GM23338 (cell line): ENCODE measurements at regions not wholly inside any gene's neighbourhood (a gene's known extent, or its start where the extent isn't known, plus 50 kb on each side); places are given as distances from the start of the nearest gene placed in this dataset.

Experiments used
- ATAC-seq: fragments of 200-7000 bp; cut with Tn5 transposase; 3 replicates; pipeline ENCODE4 v1.9.1; 2020
- DNase-seq: peaks from one replicate; pipeline ENCODE4 v3.0.0-alpha.2; 2015; ENCODE audit warnings: low spot score
- H2AFZ ChIP-seq: fragments of 200-600 bp; sonication (generic); 2 replicates; pipeline ENCODE4 v1.8.0; 2016; ENCODE audit warnings: antibody characterized with exemption, mild to moderate bottlenecking, moderate library complexity
- H3F3A ChIP-seq: fragments of 200-600 bp; sonication (generic); replicated peaks from 2 replicates; pipeline ENCODE4 v1.8.0; 2017; ENCODE audit warnings: antibody characterized with exemption, mixed run types, low read depth
- H3K27ac ChIP-seq: fragments of 200-600 bp; sonication (generic); 2 replicates; pipeline ENCODE4 v1.6.1; 2016; ENCODE audit warnings: low read depth
- H3K27me3 ChIP-seq: fragments of 200-600 bp; sonication (generic); 2 replicates; pipeline ENCODE4 v1.8.0; 2016; ENCODE audit warnings: mild to moderate bottlenecking, mixed run types, moderate library complexity; ENCODE audit not compliant: insufficient read depth
- H3K36me3 ChIP-seq: fragments of 200-600 bp; sonication (generic); 2 replicates; pipeline ENCODE4 v1.8.0; 2016; ENCODE audit warnings: mild to moderate bottlenecking; ENCODE audit not compliant: insufficient read depth
- H3K4me1 ChIP-seq: fragments of 200-600 bp; sonication (generic); 2 replicates; pipeline ENCODE4 v1.8.0; 2016; ENCODE audit warnings: mild to moderate bottlenecking, moderate library complexity; ENCODE audit not compliant: insufficient read depth
- H3K4me2 ChIP-seq: fragments of 200-600 bp; sonication (generic); 2 replicates; pipeline ENCODE4 v1.7.1; 2017; ENCODE audit warnings: mixed run types
- H3K4me3 ChIP-seq: fragments of 200-600 bp; sonication (generic); 2 replicates; pipeline ENCODE4 v1.6.1; 2016; ENCODE audit warnings: mixed run types
- H3K79me2 ChIP-seq: fragments of 200-600 bp; sonication (generic); replicated peaks from 2 replicates; pipeline ENCODE4 v1.8.0; 2017; ENCODE audit warnings: mild to moderate bottlenecking; ENCODE audit not compliant: insufficient read depth
- H3K9me2 ChIP-seq: fragments of 200-600 bp; sonication (generic); 2 replicates; pipeline ENCODE4 v1.8.0; 2017; ENCODE audit not compliant: insufficient read depth
- H4K20me1 ChIP-seq: fragments of 200-600 bp; sonication (generic); replicated peaks from 2 replicates; pipeline ENCODE4 v1.8.0; 2017; ENCODE audit warnings: mild to moderate bottlenecking; ENCODE audit not compliant: insufficient read depth
- H3K27ac Mint-ChIP-seq: 2 replicates; pipeline ENCODE4 v1.8.0; 2020; ENCODE audit warnings: inconsistent platforms, mild to moderate bottlenecking, moderate library complexity, mixed read lengths
- H3K27me3 Mint-ChIP-seq: 3 replicates; pipeline ENCODE4 v1.8.0; 2022; ENCODE audit warnings: low read depth, mild to moderate bottlenecking, moderate library complexity, mixed read lengths, inconsistent platforms; ENCODE audit not compliant: insufficient read depth, poor library complexity
- H3K36me3 Mint-ChIP-seq: 3 replicates; pipeline ENCODE4 v1.8.0; 2021; ENCODE audit warnings: low read depth, mild to moderate bottlenecking, inconsistent platforms, moderate library complexity, mixed read lengths
- H3K4me1 Mint-ChIP-seq: 3 replicates; pipeline ENCODE4 v1.8.0; 2020; ENCODE audit warnings: mild to moderate bottlenecking, inconsistent platforms, mixed read lengths
- H3K4me3 Mint-ChIP-seq: 3 replicates; pipeline ENCODE4 v1.8.0; 2021; ENCODE audit warnings: moderate library complexity, mild to moderate bottlenecking, inconsistent platforms, mixed read lengths
- H3K9me3 Mint-ChIP-seq: 3 replicates; pipeline ENCODE4 v1.8.0; 2020; ENCODE audit warnings: moderate library complexity, mild to moderate bottlenecking, inconsistent platforms, mixed read lengths
- ETS1 ChIP-seq: IDR thresholded peaks from 2 replicates; pipeline ENCODE4 v1.6.1; 2016; ENCODE audit warnings: antibody characterized with exemption
- EZH2phosphoT487 ChIP-seq: fragments of 200-600 bp; sonication (generic); IDR thresholded peaks from one replicate; pipeline ENCODE4 v1.8.1; 2018; ENCODE audit warnings: antibody characterized with exemption; ENCODE audit not compliant: unreplicated experiment
- JUNB ChIP-seq: IDR thresholded peaks from one replicate; pipeline ENCODE4 v1.6.1; 2016; ENCODE audit warnings: antibody characterized with exemption; ENCODE audit not compliant: unreplicated experiment
- REST ChIP-seq: IDR thresholded peaks from one replicate; pipeline ENCODE4 v1.6.1; 2018; ENCODE audit warnings: antibody characterized with exemption; ENCODE audit not compliant: unreplicated experiment
- TF ChIP-seq, protein P1 (sequence below), 2 experiments: fragments of 200-600 bp in 1 of 2; sonication (generic) in 1 of 2; conservative IDR thresholded peaks; 2 replicates each; pipeline versions ENCODE4 v1.5.1 to v1.6.1; 2016 to 2017; ENCODE audit warnings: antibody characterized with exemption in 2 of 2, low read depth in 2 of 2, mild to moderate bottlenecking in 2 of 2, moderate library complexity in 1 of 2
- TF ChIP-seq, protein P2 (sequence below): fragments of 250-450 bp; sonication (Bioruptor Pico); IDR thresholded peaks from 2 replicates; pipeline ENCODE4 v1.5.0; 2020; ENCODE audit warnings: mild to moderate bottlenecking, moderate library complexity

- Mint-ChIP-seq H3K36me3 (no peaks in the 10 kb centered on the region), H3K4me3 (peak overlapping the region; percentile 78), H3K9me3 (peaks cover 3% of the 10 kb centered on the region), H3K27me3 (peaks cover 10% of the 10 kb centered on the region), H3K27ac (no peak overlapping the region), H3K4me1 (peaks cover 12% of the 10 kb centered on the region; the same call in 2 of the 3 replicates)
- Histone ChIP-seq H3K4me3 (peak overlapping the region; percentile 53), H4K20me1 (no peaks in the 10 kb centered on the region), H3K4me2 (peak overlapping the region; percentile 78), H3K36me3 (no peaks in the 10 kb centered on the region), H2AFZ (peak overlapping the region; percentile 88; the same call in 1 of the 2 replicates), H3K4me1 (no peaks in the 10 kb centered on the region), H3K9me2 (no peaks in the 10 kb centered on the region), H3F3A (no peaks in the 10 kb centered on the region), H3K27ac (no peak overlapping the region), H3K79me2 (no peaks in the 10 kb centered on the region), H3K27me3 (peaks cover 25% of the 10 kb centered on the region)
- DNase-seq (peak; percentile 72), ATAC-seq (peak; percentile 98)
- TF ChIP-seq, protein P1, sequence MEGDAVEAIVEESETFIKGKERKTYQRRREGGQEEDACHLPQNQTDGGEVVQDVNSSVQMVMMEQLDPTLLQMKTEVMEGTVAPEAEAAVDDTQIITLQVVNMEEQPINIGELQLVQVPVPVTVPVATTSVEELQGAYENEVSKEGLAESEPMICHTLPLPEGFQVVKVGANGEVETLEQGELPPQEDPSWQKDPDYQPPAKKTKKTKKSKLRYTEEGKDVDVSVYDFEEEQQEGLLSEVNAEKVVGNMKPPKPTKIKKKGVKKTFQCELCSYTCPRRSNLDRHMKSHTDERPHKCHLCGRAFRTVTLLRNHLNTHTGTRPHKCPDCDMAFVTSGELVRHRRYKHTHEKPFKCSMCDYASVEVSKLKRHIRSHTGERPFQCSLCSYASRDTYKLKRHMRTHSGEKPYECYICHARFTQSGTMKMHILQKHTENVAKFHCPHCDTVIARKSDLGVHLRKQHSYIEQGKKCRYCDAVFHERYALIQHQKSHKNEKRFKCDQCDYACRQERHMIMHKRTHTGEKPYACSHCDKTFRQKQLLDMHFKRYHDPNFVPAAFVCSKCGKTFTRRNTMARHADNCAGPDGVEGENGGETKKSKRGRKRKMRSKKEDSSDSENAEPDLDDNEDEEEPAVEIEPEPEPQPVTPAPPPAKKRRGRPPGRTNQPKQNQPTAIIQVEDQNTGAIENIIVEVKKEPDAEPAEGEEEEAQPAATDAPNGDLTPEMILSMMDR (conservative IDR thresholded peaks at IDR 0.05; ENCODE audit: low read depth in 2 of 2), result peak; percentile 33 to 43
- TF ChIP-seq EZH2phosphoT487 (no peak), JUNB (no peak)
Measured at GRCh38 chr9:89234205-89235067, 55.8 kb upstream of the SHC3 start.

DNA sequence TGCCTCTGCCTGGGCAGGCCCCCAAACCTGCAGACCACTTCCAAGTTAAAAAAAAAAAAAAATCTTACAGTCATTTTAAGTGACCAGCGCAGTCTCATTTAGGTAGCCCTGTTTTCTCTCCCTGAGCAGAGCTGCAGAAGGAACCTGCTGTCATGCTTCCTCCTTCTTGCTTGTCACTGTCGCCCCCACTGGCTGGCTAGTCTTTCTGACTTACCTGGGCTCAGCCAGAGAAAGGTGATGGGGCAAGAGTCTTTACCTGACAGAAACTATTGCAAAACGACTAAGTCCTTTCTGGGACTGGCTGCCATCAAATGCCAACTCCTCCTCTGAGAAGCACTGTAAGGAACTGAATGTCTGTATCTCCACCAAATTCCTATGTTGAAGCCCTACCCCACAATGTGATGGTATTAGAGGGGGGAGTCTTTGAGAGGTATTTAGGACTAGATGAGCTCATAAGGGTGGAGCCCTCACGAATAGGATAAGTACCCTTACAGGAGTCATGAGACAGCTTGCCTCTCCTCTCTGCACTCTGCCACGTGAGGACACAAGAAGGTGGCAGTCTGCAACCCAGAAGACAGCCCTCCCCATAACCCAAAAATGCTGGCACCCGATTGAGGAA is 58.4 kb upstream of the SHC3 start:
- Mint-ChIP-seq H3K9me3 (no peaks in the 10 kb centered on the region), H3K36me3 (no peaks in the 10 kb centered on the region), H3K4me3 (no peak overlapping the region), H3K27me3 (peaks cover 8% of the 10 kb centered on the region), H3K27ac (no peak overlapping the region), H3K4me1 (peaks cover 12% of the 10 kb centered on the region; the same call in 2 of the 3 replicates)
- no peak overlapping the region for H3K4me3 ChIP-seq
- no peak overlapping the region for H3K4me2 ChIP-seq
- ATAC-seq, result peak; percentile 59
- H3K79me2 ChIP-seq, result no peaks in the 10 kb centered on the region
- H3K36me3 ChIP-seq, result no peaks in the 10 kb centered on the region
- peak; percentile 68 for DNase-seq
- no peak overlapping the region for H3K27ac ChIP-seq
- no peaks in the 10 kb centered on the region for H3K9me2 ChIP-seq
- no peaks in the 10 kb centered on the region for H3F3A ChIP-seq
- H3K27me3 ChIP-seq, result peaks cover 25% of the 10 kb centered on the region
- H4K20me1 ChIP-seq, result no peaks in the 10 kb centered on the region
- no peak overlapping the region for H2AFZ ChIP-seq
- H3K4me1 ChIP-seq, result no peaks in the 10 kb centered on the region
- TF ChIP-seq ETS1 (no peak), REST (no peak)
- TF ChIP-seq, protein P2, sequence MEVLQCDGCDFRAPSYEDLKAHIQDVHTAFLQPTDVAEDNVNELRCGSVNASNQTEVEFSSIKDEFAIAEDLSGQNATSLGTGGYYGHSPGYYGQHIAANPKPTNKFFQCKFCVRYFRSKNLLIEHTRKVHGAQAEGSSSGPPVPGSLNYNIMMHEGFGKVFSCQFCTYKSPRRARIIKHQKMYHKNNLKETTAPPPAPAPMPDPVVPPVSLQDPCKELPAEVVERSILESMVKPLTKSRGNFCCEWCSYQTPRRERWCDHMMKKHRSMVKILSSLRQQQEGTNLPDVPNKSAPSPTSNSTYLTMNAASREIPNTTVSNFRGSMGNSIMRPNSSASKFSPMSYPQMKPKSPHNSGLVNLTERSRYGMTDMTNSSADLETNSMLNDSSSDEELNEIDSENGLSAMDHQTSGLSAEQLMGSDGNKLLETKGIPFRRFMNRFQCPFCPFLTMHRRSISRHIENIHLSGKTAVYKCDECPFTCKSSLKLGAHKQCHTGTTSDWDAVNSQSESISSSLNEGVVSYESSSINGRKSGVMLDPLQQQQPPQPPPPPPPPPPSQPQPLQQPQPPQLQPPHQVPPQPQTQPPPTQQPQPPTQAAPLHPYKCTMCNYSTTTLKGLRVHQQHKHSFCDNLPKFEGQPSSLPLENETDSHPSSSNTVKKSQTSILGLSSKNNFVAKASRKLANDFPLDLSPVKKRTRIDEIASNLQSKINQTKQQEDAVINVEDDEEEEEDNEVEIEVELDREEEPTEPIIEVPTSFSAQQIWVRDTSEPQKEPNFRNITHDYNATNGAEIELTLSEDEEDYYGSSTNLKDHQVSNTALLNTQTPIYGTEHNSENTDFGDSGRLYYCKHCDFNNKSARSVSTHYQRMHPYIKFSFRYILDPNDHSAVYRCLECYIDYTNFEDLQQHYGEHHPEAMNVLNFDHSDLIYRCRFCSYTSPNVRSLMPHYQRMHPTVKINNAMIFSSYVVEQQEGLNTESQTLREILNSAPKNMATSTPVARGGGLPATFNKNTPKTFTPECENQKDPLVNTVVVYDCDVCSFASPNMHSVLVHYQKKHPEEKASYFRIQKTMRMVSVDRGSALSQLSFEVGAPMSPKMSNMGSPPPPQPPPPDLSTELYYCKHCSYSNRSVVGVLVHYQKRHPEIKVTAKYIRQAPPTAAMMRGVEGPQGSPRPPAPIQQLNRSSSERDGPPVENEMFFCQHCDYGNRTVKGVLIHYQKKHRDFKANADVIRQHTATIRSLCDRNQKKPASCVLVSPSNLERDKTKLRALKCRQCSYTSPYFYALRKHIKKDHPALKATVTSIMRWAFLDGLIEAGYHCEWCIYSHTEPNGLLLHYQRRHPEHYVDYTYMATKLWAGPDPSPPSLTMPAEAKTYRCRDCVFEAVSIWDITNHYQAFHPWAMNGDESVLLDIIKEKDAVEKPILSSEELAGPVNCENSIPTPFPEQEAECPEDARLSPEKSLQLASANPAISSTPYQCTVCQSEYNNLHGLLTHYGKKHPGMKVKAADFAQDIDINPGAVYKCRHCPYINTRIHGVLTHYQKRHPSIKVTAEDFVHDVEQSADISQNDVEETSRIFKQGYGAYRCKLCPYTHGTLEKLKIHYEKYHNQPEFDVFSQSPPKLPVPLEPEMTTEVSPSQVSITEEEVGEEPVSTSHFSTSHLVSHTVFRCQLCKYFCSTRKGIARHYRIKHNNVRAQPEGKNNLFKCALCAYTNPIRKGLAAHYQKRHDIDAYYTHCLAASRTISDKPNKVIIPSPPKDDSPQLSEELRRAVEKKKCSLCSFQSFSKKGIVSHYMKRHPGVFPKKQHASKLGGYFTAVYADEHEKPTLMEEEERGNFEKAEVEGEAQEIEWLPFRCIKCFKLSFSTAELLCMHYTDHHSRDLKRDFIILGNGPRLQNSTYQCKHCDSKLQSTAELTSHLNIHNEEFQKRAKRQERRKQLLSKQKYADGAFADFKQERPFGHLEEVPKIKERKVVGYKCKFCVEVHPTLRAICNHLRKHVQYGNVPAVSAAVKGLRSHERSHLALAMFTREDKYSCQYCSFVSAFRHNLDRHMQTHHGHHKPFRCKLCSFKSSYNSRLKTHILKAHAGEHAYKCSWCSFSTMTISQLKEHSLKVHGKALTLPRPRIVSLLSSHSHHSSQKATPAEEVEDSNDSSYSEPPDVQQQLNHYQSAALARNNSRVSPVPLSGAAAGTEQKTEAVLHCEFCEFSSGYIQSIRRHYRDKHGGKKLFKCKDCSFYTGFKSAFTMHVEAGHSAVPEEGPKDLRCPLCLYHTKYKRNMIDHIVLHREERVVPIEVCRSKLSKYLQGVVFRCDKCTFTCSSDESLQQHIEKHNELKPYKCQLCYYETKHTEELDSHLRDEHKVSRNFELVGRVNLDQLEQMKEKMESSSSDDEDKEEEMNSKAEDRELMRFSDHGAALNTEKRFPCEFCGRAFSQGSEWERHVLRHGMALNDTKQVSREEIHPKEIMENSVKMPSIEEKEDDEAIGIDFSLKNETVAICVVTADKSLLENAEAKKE, result no peak
